ENCODE measurements at regions not wholly inside any gene's neighbourhood (a gene's known extent, or its start where the extent isn't known, plus 50 kb on each side); places are given as distances from the start of the nearest gene placed in this dataset.

DNA sequence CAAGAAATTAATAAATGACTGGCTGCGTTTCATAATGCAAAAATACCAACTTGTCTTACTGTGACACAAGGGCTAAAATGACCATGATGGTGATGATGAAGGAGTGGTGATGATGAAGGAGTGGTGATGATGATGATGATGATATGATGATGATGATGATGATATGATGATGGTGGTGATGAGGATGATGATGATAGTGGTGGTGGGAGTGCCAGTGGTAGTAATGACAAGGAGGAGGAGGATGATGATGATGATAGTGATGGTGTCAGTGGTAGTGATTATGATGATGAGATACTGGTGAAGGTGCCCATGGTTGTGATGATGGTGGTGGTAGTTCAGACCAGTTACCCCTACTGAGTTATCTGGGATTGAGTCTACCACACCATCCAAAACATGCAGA, 265.9 kb downstream of the FGFR2 start (continued):
- TF ChIP-seq ZNF462 (CRISPR knock-in tag; IDR thresholded peaks at IDR 0.05) (no peak), ZNF331 (CRISPR knock-in tag; IDR thresholded peaks at IDR 0.05; ENCODE audit: low read depth) (no peak), EZH2 (IDR thresholded peaks at IDR 0.05; ENCODE audit: low read depth, unreplicated experiment) (no peak), NANOG (IDR thresholded peaks at IDR 0.05; ENCODE audit: borderline replicate concordance) (no peak), CREB1 (CRISPR knock-in tag; IDR thresholded peaks at IDR 0.05; ENCODE audit: low read depth) (no peak), STAT1 (IDR thresholded peaks at IDR 0.05; ENCODE audit: unreplicated experiment) (no peak), POLR2AphosphoS5 (IDR thresholded peaks at IDR 0.05; ENCODE audit: low read depth) (no peak)
- TF ChIP-seq, protein P1, sequence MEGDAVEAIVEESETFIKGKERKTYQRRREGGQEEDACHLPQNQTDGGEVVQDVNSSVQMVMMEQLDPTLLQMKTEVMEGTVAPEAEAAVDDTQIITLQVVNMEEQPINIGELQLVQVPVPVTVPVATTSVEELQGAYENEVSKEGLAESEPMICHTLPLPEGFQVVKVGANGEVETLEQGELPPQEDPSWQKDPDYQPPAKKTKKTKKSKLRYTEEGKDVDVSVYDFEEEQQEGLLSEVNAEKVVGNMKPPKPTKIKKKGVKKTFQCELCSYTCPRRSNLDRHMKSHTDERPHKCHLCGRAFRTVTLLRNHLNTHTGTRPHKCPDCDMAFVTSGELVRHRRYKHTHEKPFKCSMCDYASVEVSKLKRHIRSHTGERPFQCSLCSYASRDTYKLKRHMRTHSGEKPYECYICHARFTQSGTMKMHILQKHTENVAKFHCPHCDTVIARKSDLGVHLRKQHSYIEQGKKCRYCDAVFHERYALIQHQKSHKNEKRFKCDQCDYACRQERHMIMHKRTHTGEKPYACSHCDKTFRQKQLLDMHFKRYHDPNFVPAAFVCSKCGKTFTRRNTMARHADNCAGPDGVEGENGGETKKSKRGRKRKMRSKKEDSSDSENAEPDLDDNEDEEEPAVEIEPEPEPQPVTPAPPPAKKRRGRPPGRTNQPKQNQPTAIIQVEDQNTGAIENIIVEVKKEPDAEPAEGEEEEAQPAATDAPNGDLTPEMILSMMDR (conservative IDR thresholded peaks at IDR 0.05; ENCODE audit: low read depth in 2 of 2): no peak

Data from GM23338 (cell line).